ENCODE measurements at regions not wholly inside any gene's neighbourhood (a gene's known extent, or its start where the extent isn't known, plus 50 kb on each side); places are given as distances from the start of the nearest gene placed in this dataset.

GRCh38 chr6:56772737-56773184 is 130.1 kb upstream of the DST start:
- DNase-seq (ENCODE audit: extremely low read depth in 1 of 2, low read depth in 1 of 2) = no peak

DNA sequence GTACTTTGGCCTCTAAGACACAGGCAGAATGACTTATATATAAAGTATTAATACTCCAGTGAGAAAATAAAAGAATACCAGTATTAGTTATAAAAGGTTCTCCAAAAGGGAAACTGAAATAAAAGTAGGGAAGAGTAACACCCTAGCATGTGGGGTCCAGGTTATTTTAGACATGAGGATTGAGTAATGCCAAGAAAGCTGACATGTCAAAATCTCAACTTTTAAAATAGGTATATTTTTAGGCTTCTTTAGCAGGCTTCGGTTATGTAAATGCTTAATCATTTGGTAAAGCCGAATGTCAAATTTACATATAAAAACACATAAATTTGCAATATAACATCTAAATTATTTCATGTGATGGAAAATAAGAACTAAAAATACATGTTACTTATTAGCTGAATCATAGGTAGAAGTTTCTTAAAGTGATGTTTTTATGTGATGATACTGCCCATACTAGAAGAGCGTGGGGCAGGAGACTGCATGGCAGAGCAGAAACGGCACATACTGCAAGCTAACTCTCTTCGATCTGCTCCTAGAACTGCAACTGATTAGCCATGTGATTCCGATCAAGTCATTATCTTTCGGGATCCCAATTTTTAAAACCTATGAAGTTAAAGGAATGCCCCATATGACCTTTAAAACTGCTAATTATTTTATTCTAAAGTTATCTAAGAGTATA is 129.4 kb upstream of the DST start:
- no peak for DNase-seq (ENCODE audit: extremely low read depth in 1 of 2, low read depth in 1 of 2)

- no peak for DNase-seq (ENCODE audit: extremely low read depth in 1 of 2, low read depth in 1 of 2)
Measured at GRCh38 chr6:56771189-56771588, 128.5 kb upstream of the DST start.

DNA sequence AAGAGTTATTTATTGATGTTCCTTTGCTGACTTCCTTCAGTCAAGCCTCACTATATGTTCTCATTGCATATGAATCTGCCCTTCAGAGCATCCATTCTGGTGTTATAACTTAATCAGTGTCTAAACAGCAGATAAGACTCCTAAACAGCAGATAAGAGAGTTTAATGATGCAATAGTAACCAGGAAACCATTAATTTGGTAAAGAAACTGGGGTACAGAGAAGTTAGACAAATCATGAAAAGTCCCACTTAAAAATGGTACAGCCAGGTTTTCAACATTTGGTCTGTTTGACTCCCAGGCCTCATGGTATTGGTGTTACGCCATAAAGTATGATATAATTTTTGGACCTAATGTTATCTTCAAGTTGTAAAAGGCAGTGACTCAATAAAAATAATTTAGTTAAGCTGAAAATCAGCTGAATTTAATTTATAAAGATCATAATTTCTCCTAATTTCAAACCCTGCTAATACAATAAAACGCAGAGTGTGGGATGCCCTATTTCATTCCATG is 127.4 kb upstream of the DST start:
- DNase-seq (ENCODE audit: extremely low read depth in 1 of 2, low read depth in 1 of 2) = no peak

DNA sequence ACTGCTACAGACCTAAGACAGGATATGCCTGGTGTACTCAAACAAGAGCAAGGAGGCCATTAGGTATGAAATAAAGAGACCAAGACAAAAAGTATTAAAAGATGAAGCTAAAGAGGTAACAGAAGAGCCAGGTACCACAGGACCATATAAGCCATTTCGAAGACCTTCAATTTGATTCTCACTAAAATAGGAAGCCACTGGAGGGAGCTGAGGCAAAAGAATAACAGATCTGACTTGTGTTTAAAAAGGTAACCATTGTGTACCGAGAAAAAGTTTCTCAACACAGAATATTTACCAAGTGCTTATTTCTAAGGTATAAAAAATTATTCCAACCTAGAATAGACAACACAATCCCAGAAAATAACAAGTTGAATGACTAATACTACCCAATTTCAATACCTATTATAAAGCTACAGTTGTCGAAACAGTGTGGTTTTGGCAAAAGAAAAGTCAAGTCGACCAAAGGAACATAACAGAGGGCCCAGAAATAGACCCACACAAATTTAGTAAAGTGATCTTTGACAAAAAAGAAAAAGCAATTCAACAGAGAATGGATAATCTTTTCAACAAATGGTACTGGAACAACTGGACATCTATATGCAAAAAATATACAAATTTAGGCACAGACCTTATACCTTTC is 125.3 kb upstream of the DST start:
- no peak for DNase-seq (ENCODE audit: extremely low read depth in 1 of 2, low read depth in 1 of 2)

DNA sequence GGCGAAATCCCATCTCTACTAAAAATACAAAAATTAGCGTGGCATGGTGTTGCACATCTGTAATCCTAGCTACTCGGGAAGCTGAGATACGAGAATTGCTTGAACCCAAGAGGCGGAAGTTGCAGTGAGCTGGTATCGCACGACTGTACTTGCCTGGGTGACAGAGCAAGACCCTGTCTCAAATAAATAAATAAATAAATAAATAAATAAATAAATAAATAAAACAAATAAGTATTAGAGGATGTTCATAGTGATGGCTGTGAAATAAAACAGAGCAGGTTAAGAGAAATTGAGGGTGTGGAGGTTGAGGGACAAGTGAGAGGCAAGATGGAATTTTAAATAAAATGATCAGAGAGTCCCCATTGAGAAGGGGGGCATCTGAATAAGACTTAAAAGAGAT is 124.7 kb upstream of the DST start:
- no peak for DNase-seq (ENCODE audit: extremely low read depth in 1 of 2, low read depth in 1 of 2)

DNA sequence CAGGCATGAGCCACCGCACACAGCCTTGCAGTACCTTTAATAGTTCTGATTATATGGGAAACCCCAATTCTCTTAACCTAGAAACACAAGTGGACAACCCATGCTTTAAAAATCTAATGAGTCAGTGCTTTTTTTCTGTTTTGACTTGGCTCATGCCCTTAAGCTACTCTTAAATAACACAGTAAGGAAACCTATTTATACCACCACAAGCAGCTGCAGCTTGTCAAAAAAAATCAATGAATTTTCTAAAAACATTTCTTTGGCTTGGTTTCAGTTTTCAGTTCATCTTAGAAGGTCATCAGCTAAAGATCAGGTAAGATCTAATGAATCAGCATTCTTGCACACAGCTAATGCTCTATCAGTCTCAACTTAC is 124.1 kb upstream of the DST start:
- DNase-seq (ENCODE audit: extremely low read depth in 1 of 2, low read depth in 1 of 2) = no peak

DNA sequence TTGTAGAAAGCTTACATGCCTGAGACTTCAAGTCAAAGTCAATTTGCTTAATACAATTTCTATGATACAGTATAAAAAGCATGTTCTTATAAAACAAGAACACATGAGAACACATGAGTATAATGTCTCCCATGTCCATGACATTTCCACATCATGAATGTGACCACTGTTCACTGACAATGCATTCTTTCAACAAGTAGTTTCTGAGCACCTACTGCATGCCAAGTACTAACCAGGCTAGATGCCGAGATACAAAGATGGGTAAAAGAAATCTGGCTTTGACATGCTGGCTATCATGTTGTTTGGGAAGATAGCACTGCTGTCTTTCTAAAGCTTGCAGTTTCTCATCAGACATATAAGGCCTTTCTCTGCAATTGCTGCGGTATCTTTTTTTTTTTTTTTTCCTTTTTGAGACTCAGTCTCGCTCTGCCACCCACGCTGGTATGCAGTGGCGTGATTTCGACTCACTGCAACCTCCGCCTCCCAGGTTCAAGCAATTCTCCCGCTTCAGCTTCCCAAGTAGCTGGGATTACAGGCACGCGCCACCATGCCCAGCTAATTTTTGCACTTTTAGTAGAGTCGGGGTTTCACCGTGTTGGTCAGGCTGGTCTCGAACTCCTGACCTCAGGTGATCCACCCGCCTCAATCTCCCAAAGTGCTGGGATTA is 123.6 kb upstream of the DST start:
- no peak for DNase-seq (ENCODE audit: extremely low read depth in 1 of 2, low read depth in 1 of 2)

GRCh38 chr6:56765494-56765893 is 122.8 kb upstream of the DST start:
- no peak for DNase-seq (ENCODE audit: extremely low read depth in 1 of 2, low read depth in 1 of 2)

DNA sequence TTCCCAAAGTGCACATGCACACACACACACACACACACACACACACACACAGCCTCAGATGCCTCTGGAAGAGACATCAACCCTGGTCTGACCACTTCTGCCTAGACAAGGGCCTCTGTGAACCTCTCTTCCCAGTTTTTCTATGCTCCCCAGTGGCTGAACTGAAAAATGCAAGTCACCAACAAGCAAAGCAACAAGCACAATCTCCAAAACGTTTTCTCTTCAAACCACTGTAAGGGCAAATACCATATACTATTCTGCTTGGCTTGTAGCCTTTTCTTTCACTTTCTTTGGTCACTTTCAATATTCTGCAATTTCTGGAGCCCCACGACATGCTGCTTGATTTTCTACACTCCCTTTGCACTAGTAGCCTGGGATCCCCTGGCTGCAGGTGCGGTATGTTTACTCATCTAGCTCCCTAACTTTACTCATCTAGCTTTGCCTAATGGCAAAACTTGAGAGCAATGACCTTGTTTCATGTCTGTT is 121.4 kb upstream of the DST start:
- no peak for DNase-seq (ENCODE audit: extremely low read depth in 1 of 2, low read depth in 1 of 2)

GRCh38 chr6:56761651-56762050 is 119.0 kb upstream of the DST start:
- DNase-seq (ENCODE audit: extremely low read depth in 1 of 2, low read depth in 1 of 2) = no peak

DNA sequence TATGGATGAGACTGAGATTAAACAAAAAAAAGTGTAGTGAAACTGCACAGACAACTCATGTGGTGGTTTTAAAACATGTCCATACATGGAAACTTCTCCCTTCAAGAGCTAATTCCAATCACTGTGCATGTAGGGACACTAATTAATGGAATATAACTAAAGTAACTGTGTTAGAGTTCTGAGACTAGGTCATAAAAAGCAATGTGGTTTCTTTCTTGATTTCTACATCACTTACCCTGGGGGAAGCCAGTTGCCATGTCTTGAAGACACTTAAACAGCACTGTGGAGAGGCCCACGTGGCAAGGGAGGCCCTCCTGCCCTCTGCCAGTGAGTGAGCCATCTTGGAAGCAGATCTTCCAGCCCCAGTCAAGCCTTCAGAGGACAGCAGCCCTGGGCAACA is 118.2 kb upstream of the DST start:
- no peak for DNase-seq (ENCODE audit: extremely low read depth in 1 of 2, low read depth in 1 of 2)

- DNase-seq (ENCODE audit: extremely low read depth in 1 of 2, low read depth in 1 of 2) = no peak
Measured at GRCh38 chr6:56759521-56759920, 116.8 kb upstream of the DST start.

GRCh38 chr6:56758553-56758952 is 115.9 kb upstream of the DST start:
- no peak for DNase-seq (ENCODE audit: extremely low read depth in 1 of 2, low read depth in 1 of 2)

DNA sequence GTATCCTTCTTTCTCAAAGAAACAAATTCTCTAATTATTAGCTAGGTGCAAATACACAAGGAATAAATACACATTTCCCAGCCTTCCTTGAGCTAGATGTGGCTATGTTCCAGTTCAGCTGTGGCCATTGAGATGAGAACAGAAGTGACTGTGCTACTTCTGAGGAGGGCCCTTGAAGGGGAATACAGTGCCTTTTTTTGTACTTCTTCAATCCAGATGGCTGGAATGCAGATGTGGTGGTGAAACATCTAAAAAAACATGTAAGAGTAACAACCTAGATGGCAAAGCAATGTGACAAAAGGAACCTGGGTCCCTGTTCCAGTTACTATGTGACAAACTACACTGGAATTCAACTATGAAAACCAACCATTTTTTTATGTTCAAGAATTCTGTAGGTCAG is 115.4 kb upstream of the DST start:
- DNase-seq (ENCODE audit: extremely low read depth in 1 of 2, low read depth in 1 of 2) = no peak

DNA sequence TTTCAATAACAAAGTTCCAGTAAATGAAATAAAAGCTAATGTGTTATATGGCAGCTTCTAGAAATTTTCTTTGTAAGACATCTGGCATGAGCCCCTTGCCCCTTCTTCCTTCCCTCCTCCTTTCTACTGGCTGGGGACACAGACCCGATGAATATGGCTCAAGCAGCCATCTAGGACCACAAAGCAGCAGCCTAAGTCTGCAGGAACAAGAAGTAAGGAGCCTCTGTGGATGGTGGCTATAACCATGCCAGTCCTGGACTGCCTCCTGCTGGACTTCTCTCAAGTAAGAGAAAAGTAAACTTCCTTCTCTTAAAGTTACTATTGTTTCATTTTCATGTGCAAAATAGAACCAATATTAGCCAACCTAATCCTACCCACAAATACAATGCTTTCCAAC is 114.9 kb upstream of the DST start:
- no peak for DNase-seq (ENCODE audit: extremely low read depth in 1 of 2, low read depth in 1 of 2)

DNA sequence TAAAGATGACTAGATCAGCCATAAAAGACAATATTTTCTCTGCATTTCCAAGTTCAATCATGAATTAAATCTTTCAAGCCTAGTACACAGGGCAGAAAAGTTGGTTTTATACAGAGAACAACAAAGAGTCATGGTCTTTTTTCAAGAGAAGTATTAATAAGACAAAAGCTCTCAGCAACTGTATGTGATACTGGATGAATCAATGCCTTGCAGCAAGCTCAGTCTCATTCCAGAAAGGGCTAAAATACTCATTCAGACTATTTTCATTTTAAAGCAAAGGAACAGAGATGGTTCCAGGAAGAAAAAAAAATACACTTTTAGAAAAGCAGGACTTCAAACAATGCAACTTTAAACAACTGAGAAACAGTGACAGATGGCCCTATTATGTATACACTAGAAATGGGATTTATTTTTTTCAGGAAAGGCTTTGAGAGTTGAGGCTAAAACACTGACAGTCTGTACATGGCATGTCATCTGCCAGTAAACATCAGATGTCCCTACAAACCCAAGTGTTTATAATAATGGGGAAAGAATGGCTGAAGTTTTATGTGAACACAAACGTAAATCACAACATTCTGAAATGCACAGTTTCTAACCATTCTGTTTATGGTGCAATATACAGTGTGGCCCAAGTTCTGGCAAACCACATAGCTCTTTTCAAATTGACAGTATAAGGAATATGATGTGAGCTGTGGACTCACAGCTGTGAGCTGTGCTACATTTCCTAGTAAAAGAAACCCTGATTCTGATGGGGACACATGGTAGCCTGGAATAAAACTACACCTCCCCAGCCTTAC is 114.3 kb upstream of the DST start:
- DNase-seq (ENCODE audit: extremely low read depth in 1 of 2, low read depth in 1 of 2) = no peak

DNA sequence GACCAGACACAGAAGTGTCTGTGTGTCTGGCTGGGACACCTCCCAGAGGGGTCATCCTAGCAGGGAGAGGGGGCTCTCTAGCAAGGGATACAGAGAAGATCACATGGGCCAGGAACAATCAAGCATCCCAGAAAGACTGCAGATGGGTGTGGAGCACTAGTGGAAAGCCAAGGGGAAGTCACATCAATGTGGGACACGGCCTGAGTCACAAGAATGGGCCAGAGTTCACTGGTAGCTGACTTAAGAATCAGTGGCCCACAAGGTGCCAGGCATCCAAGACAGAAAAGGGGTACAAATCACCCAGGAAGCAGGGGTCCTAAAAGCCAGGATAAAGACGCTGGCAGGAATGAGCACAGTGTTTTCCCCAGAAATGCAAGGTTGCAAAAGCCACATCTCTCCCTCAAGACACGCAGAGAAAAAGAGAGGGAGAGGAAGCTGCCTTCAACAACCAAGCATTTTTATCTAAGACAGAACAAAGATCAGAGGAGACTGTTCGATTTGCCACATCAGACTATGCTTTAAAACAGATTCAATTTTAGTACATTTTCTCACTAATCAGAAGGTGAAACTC is 113.6 kb upstream of the DST start:
- no peak for DNase-seq (ENCODE audit: extremely low read depth in 1 of 2, low read depth in 1 of 2)

- DNase-seq (ENCODE audit: extremely low read depth in 1 of 2, low read depth in 1 of 2) = no peak
Measured at GRCh38 chr6:56755040-56755439, 112.4 kb upstream of the DST start.

DNA sequence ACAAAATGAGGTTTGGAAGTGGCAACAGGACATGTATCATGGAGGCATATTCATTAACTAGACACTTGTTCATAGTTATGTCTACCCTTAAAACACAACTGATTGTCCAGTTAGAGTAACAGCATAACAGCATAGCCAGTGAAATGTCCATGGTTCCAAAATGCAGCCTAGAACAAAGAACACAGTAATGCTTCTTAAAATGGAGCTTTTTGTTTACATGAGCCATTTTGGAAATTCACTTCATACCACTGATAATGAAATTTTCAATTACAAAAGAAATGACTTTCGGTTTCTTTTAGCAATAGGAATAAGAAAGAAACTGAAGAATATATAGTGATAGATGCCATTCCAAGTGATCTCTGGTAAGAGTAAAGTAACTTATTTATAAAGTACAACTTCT is 111.1 kb upstream of the DST start:
- DNase-seq (ENCODE audit: extremely low read depth in 1 of 2, low read depth in 1 of 2) = no peak

GRCh38 chr6:56752534-56752933 is 109.8 kb upstream of the DST start:
- no peak for DNase-seq (ENCODE audit: extremely low read depth in 1 of 2, low read depth in 1 of 2)

Measured in activated CD8-positive, alpha-beta memory T cell treated with anti-CD3 and anti-CD28 coated beads for 1 hour (primary cell).